NCI-H524 (cell line): ENCODE measurements at regions not wholly inside any gene's neighbourhood (a gene's known extent, or its start where the extent isn't known, plus 50 kb on each side); places are given as distances from the start of the nearest gene placed in this dataset.
A peak's percentile ranks its signal among the peaks of the same experiment; 100 is the strongest.

Experiments
- DNase-seq, 2 experiments: peaks; one replicate each; lab custom pipeline; 2025; lab: John Stamatoyannopoulos, UW

DNA sequence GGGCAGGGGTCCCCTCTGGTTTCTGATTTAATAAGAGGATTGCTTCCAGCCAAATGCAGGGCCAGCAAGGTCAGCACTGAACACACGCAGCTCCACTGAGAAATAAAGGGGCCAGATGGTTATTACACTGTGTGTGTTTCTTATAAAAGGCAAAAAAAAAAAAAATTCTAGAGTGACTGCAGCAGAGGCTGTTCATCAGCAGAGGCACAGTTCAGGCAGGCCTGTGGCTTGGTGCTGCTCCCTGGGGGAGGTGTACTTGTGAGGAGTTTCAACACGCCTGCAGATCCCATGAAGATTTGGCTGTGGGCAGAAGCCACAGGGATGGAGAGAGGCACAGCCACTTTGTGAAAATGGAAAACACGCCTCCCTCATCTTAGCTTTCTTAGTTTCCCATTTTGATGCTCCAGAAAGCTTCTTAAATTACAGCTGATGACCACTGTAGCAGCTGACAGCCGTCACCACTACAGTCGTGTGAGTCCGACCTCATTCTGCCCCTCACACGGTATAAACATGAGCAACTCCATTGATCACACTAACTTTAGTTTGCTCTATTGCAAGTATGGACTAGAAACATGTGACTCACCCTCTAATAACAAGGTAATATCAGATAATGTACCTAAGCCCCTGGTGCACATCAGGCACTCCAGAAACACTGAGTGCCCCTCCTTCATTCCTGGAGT, 726.5 kb upstream of the RAB6C start:
- peak in 1 of 2 experiments; percentile 7 for DNase-seq

DNA sequence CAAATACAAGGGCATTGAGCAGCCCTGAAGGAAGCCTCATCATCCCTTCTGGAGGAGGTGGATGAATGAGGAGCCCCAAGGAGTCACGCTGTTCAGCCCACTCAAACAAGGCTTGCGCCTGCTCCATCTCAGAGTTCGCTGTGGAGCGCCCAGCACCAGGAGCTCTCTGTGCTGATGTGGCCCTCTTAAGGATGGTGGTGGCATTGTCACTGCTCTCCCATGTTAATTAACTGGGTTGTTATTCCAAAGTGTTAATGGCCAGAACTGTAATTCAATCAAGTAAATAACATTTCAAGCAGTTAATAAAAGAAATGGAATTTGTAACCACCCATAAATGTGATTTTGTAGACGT, 726.0 kb upstream of the RAB6C start:
- DNase-seq: peak; percentile 17 to 41

DNA sequence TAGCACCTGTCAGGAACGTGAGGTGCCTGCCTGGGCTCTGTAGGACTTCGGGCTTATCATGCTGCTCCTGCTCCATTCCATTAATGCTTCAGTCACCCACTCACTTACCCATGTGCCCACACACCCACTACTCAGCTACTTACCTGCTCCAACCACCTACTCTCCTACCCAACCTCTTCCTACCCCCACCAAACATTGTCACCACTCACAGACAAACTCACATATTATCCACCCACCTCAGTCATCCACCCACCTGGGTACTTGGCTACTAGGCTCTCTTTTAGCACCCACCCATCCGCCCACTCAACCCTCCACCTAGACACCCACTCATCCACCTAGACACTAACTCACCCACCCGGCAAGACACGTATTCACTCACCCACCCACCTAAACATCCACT, 724.7 kb upstream of the RAB6C start:
- DNase-seq: no peak

DNA sequence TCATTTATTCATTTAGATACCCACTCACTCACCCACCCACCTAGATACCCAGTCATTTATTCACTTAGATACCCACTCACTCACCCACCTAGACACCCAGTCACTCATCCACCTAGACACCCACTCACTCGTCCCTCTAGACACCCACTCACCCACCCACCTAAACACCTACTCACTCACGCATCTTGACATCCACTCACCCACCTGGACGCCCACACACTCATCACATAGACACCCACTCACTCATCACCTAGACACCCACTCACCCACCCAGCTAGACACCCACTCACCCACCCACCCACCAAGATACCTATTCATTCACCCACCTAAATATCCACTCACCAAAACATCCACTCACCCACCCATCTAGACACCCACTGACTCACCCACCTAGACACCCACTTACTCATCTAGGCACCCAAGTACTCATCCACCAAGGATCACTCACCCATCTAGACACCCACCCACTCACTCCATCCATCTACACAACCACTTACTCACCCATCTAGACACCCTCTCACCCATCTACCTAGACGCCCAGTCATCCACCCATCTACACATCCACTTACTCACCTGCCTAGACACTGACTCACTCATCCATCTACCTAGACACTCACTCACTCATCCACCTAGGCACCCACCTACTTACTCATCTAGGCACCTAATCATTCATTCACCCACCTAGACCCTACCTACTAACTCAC, 723.7 kb upstream of the RAB6C start:
- DNase-seq: no peak

DNA sequence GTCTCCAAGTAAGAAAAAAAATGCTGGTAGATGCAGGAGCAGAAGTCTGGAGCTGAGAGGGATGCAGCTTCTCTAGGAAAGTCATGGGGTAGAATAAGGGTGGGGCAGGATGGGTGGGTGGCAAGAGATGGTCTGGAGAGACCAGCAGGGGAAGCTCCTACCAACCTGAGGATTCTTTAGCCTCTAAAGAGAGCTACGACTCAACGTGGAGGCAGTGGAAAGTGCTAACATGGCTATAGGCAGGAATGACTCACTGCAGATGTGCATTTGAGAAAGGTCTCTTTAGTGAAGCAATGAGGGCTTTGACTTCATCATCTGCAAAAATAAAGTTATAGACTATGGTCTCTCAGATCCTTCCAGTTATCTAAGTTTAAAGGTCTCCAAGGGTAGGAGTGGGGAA, 722.8 kb upstream of the RAB6C start:
- no peak for DNase-seq

DNA sequence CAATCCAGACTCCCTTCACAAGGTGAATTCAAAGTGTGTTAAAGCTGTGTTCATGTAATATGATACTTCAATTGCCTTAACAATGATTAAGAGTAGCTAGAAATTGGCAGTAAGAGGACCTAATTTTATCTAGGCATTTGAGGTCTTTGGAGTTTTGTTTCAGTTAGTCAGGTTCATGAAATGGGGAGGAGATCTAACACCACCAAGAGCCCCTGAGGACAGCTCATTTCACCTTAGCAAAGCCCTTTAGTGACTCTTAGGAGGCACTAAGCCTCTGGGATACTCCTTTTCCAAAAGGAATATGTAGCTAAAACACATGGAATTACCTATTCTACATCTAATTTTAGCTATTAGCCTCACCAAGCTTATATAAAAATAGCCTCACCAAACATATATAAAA, 716.5 kb upstream of the RAB6C start:
- DNase-seq: no peak

DNA sequence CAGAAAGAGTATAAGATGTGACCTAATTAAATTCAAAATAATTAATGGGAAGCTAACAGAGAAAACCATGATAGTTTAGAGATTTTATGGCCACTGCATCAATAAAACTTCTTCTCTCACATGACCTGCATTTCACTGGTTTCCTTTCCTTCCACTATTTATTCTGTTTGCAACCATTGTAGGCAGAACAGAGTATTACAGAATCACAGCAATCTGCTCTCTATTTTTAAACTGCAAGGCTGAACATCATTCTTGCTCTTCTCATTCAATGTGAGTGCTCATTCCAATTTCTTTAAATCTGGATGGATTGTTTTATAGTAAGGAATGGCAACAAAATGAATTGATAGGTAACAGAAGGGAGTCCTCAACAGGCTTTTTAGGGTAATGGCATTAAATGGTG, 715.5 kb upstream of the RAB6C start:
- no peak for DNase-seq

DNA sequence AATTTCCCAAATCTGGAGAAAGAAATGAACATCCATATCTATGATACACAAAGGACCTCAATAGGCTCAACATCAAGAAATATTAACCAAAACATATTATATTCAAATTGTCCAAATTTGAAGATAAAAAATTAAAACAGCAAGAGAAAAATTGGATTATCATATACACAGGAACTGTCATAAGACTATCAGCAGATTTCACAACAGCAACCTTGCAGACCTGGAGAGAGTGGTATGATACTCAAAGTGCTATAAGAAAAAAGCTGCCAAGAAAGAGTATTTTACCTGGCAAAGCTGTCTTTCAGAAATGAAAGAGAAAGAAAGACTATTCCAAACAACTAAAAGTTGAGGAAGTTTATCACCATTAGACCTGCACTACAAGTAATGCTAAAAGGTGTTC, 711.9 kb upstream of the RAB6C start:
- no peak for DNase-seq

DNA sequence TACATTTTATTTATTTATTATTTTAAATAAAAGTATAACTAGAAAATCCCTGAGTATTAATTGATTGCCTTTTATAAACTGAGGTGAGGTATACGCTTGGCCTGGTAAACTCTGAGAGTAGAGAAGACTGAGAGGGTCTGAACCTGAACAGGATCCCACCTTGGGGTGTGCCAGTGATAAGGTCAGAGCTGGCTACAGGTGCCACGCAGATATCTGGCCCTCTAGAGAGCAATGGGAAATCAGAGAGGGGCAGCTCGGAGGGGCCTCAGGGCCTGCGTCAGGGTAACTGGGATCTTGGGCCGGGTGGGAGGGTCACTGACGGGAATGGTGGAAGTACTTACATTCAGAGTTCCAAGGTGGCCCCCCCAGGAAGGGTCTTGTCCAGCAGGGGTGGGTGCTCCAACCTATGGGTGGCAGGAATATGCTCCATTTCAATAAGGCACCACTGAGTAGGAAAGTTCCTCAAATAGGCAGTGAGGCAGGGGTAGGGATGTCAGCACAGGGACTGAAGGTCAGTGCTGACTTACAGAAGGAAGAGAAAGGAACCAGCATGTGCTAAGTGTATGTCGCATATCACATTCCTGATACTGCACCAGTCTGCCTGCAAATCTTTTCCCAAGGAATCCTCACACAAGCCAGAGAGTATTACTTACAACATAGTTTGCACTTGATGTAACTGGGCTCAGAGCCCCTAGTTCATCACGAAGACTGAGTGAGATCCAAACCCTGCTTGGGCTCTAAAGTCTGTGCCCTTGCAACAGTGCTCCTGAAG, 706.0 kb upstream of the RAB6C start:
- DNase-seq: no peak

DNA sequence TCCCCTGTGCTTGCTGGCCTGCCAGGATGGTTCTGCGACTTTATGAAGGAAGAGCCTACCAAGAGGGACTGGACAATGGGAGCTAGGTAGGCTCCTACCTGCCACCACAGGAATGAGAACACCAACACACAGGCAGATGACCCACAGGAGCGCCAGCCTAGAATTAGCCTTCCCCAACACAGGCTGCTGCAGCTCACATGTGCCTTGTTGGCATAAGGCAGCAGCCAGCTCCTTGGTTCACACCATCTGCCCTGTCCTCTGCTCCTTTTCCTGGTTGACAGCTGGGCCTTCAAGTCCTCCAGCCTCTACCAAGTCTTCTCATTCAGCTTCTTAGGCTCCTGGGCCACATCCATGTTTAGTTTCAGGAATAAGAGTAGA, 705.4 kb upstream of the RAB6C start:
- DNase-seq: peak in 1 of 2 experiments; percentile 29

DNA sequence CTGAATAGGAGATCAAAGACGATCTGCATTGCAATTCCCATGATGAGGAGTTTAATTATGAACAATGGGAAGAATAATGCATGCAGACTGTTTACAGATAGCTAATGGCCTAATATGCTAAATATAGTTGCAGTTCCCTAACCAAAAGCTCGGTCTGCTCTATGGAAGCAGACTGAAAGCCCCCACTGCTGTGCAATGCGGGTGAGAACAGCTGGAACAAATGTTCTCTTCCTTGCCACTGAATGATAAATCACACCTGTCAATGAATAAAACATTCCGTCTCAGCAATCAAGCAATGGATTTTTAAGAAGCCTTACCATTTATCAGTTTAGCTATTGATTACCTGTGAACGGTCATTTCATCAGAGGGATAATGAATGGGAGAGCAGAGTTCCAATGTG, 704.5 kb upstream of the RAB6C start:
- DNase-seq: no peak

DNA sequence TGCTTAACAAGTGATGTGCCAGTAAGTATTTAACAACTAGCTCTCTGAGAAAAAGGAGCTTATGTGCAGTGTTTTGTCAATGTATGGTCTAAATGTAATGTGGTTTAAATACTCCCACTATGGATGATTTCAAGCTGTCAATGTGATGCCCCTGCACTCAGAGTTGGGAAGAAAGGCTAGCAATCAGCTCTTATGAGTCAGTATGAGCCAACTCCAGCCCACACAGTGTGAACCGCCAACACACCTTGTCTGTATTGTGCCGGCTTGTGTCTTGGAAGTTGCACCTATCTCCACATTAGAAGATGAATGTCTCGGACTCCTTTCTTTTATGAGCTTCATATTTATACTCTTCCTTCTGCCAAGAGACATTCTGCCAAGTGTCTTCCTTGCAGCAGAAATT, 703.8 kb upstream of the RAB6C start:
- DNase-seq: no peak

DNA sequence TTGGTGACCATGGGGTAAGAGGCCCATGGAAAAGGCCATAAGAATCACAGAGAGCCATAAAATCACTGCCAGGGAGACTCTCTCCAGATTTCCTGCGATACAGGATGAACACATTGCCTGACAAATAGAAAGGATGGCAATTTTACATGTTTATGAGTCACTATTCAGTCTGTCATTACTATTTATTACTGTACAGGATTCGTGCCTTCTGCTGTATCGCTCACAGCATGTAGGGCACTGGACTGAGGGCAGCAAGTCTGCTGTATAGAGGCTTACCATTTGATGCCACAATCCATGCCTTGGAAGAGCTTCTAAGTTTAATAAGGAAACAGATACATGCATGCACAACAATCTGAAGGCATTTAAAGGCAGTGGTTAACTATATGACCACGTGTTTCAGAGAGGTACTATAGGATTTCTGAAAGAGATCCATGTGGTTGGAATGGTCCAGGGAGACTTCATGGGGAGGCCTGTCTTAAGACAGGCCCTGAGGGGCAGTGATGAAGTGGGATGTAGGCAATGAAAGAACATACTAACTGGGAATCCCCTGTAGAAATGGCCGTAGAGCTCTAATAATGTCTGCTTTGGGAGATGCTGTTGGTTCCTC, 702.4 kb upstream of the RAB6C start:
- no peak for DNase-seq

DNA sequence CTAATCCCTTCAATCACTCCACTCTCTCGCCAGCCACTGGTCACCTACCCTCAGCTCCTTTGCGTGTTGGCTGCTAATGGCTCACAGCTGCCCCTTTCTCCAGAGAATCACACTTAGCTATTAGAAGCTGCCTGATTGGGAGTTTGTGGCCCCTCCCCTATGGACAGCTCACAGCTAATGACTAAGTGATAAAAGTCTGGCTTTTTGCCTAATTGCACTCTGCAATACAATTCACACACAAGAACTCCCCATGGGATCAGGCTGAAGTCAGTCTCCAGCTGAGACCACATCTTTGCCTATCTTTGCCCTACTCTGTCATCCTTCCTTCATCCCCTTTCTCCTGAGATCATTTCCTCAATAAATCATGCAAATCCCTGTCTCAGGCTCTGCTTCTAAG, 701.9 kb upstream of the RAB6C start:
- DNase-seq: peak; percentile 23 to 31

DNA sequence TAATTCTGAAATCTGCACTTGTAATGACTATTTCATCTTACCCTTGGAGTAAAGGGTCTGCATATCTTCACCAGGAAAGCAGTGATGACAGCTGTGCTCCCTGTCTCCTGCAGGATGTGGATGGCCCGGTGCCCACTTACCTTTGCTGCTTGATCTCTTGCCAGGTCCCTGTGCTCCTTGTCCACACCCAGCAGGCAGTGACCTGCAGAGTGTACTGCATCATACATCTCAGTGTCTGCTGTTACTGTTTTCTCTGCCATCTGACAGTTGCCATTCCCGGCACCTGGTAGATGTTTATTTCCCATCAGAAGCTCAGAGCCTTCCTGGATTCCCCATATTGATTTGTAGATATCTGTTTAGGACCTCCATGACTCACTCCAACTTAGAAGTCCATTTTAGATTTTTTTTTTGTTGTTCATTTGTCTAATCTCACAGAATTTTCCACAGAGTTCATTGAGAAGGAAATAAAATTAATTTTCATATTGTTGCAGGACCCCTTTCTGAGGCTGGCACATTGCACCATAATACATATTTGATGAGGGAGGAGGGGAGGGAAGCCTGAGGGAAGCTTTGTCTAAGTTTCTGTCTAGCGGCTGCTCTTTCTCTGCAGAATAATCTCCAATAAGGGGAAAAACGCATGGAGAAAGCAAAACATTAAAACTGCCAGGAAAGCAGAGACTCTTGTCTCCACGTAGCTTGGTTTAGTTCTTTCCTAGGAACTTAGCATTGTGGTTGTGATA, 697.5 kb upstream of the RAB6C start:
- DNase-seq: peak in 1 of 2 experiments; percentile 39

DNA sequence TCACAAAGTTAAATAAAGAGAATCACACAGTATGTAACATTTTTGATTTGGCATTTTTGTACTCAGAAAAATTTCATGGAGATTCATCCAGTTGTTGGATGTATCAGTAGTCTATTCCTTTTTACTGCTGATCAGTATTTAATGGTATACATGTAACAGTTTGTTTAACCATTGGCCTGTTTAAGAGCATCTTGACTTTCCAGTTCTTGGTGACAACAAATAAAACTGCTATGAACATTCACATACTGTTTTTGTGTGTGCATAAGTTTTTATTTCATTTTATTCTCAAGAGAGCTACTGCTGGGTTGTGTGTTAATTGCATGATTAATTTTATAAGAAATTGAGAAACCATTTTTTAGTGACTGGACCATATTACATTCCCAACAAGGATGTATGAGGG, 694.5 kb upstream of the RAB6C start:
- no peak for DNase-seq

DNA sequence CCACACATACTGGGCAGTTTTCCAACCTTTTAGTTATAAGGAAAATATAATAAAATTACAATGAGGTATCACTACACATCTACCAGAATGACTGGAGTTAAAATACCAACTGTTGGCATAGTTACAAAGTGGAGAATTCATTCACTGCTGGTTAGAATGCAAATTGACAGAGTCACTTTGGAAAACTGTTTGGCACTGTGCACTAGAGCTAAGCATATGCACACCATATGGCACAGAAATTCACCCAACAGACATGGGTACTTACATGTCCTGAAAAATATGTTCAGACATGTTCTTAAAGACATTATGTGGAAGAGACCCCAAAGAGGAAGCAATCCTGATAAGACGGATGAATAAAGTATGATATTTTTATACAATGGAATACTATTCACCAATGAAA, 686.1 kb upstream of the RAB6C start:
- peak in 1 of 2 experiments; percentile 42 for DNase-seq

DNA sequence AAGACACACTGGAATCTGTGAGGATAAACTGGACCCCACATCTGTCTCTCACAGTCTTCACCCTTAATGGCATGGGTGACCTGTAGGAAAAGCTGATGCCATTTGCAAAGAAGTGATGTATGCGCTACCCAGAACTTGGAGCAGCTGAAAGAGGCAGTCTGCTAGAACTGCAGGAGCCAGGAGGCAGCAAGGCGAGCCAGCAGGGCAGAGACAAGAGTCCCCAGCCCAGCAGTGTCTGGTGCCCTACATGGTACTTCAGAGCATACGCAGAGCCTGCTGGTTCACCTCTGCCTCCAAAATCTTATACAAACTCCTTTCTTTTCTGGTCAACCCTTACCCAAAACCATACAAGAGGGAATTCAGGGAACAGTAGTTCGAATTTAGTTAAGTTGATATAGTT, 683.1 kb upstream of the RAB6C start:
- DNase-seq: no peak

DNA sequence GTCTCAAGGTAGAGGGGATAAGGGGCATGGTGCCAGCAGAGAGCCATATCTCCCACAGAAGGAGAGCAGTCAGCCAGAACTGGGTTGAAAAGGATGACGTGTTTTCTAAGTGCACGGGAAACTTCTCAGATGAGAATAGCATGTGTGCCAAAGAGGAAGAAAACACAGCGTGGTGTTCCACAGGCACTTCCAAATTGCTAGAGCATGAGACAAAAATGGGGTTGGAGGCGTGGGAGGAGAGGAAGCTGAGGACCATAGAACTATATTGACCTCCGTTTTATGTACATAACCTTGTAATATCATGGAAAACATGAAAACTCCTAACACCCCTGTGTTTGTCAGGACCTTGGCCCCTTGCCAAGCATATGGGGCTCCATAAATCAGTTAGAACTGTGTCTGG, 682.7 kb upstream of the RAB6C start:
- no peak for DNase-seq

DNA sequence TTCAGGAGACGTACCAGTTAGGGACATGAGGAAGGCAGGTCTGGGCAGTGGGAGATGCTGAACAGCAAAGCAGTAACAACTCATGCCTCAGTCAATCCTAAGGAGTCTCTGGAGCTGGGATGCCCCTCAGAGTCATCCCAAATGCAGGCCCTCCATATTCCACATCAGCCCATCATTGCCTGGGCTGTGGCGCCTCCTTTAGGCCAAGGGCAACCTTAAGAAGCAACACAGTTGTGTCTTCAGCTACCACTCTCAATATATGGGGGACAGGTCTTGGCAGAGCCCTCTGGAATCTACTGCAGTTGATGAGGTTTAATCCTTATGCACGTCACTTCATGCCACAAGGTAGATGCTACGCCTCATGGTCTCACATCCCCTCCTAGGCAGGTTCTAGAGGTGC, 682.0 kb upstream of the RAB6C start:
- DNase-seq: no peak

DNA sequence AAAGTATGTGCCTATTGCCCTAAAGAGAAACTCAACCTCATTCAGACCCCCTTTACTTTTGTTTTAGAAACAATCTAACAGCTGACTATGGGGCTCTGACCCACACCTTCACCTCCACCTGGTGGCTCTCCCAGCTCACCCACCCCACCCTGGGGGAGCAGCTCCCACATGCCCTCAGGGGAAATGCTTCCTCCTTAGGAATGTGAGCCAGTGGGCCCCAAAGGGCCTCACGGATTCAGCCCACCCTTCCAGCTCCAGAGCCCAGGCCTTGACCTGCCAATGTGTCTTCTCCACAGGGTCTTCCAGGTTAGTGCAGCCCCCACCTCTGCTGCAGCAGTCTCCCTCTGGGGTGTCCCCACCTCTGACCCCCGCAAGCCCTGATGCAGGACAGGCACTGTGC, 680.1 kb upstream of the RAB6C start:
- no peak for DNase-seq

DNA sequence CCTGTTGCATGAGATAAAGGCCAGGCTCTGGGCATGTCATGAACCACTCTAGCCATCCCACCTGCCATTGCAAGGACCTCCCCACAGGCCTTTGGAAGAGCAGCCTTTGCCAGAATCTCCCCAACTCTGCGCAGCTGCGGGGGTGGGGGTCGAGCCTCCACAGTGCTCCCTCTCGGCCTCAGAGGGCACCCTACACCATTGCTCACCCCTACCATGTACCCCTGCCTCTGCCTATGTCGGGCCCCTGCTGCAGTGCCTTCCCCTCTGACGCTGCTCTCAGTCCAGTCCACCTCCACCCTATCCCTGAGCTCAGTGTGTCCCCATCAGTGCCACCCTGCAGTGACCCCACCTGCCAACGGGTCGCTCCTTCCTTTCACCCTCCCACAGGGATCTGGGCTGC, 679.7 kb upstream of the RAB6C start:
- DNase-seq: no peak
